ENCODE measurements at regions not wholly inside any gene's neighbourhood (a gene's known extent, or its start where the extent isn't known, plus 50 kb on each side); places are given as distances from the start of the nearest gene placed in this dataset.

DNA sequence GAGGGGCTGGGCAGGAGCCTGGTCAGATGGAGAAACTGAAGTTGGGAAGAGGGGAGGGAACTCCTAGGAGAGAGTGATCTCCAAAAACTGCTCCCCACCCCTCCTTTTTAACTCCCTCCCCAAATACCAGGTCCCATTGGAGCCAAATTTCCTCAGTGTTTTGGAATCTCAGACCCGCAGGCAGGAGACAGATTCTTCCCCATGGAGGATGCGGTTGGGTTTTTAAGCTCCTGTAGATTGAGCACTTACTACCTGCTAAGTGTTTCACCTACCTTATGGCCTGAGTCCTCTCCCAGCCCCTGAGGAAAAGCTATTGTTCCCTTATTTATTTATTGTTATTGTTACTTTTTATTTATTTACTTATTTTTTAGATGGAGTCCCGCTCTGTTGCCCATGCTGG lies 73.2 kb downstream of the CEBPB start:
- Histone ChIP-seq H3K9me3 (replicated peaks; ENCODE audit: control insufficient read depth, insufficient read depth, low read length) (no peaks in the 10 kb centered on the region), H3K4me2 (ENCODE audit: insufficient read depth, low read length) (no peak overlapping the region), H4K20me1 (replicated peaks; ENCODE audit: control insufficient read depth, extremely low read depth, insufficient read depth, low read length) (no peaks in the 10 kb centered on the region), H3K4me1 (ENCODE audit: control insufficient read depth, extremely low read depth, insufficient read depth, low read length) (no peaks in the 10 kb centered on the region), H3K27me3 (ENCODE audit: control insufficient read depth in 2 of 2, insufficient read depth in 2 of 2, low read length in 2 of 2) (peaks cover 0 to 2% of the 10 kb centered on the region in 2 experiments), H2AFZ (ENCODE audit: low read depth, low read length) (no peak overlapping the region), H3K27ac (ENCODE audit: insufficient read depth, low read depth, low read length) (no peak overlapping the region), H3K4me3 (replicated peaks in 1 of 3; ENCODE audit: insufficient read depth in 1 of 3, low read depth in 1 of 3, low read length in 3 of 3) (no peak overlapping the region), H3K79me2 (ENCODE audit: control insufficient read depth, insufficient read depth, low read length) (no peaks in the 10 kb centered on the region), H3K36me3 (ENCODE audit: control insufficient read depth in 2 of 2, extremely low read depth in 1 of 2, insufficient read depth in 2 of 2, low read length in 2 of 2) (no peaks in the 10 kb centered on the region), H3K9ac (replicated peaks; ENCODE audit: extremely low read depth, insufficient read depth, low read length) (no peak overlapping the region), H3K9me1 (replicated peaks; ENCODE audit: control insufficient read depth, extremely low read depth, insufficient read depth, low read length) (no peaks in the 10 kb centered on the region)
- dilution Hi-C loops (cut with MboI; ENCODE audit: extremely low pct_ligation_motif_present, low sequenced_read_pairs) (no loop called here), intact Hi-C loops (cut with micrococcal nuclease) (no loop called here)
- POLR2A ChIA-PET = no interaction called here
- DNase-seq (ENCODE audit: low read depth, low spot score) (no peak), FAIRE-seq (no peak)
- TF ChIP-seq POLR2AphosphoS5 (IDR thresholded peaks at IDR 0.05; ENCODE audit: insufficient read depth, low read depth, low read length) (no peak), FOS (IDR thresholded peaks at IDR 0.05; ENCODE audit: borderline replicate concordance, insufficient read depth, low read length) (no peak), POLR2A (IDR thresholded peaks at IDR 0.05; ENCODE audit: low read depth, low read length) (no peak), JUN (IDR thresholded peaks at IDR 0.05; ENCODE audit: borderline replicate concordance, insufficient read depth, insufficient read length, low read depth) (no peak), EZH2 (IDR thresholded peaks at IDR 0.05; ENCODE audit: borderline replicate concordance, low read depth, low read length, severe bottlenecking) (no peak), GATA2 (IDR thresholded peaks at IDR 0.05; ENCODE audit: insufficient read depth, insufficient read length, low read depth, low read length) (no peak), MYC (IDR thresholded peaks at IDR 0.05; ENCODE audit: low read depth, low read length) (no peak)
- TF ChIP-seq, protein P1, sequence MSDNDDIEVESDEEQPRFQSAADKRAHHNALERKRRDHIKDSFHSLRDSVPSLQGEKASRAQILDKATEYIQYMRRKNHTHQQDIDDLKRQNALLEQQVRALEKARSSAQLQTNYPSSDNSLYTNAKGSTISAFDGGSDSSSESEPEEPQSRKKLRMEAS (IDR thresholded peaks at IDR 0.05; ENCODE audit: insufficient read depth, insufficient read length) = no peak
- TF ChIP-seq, protein P2, sequence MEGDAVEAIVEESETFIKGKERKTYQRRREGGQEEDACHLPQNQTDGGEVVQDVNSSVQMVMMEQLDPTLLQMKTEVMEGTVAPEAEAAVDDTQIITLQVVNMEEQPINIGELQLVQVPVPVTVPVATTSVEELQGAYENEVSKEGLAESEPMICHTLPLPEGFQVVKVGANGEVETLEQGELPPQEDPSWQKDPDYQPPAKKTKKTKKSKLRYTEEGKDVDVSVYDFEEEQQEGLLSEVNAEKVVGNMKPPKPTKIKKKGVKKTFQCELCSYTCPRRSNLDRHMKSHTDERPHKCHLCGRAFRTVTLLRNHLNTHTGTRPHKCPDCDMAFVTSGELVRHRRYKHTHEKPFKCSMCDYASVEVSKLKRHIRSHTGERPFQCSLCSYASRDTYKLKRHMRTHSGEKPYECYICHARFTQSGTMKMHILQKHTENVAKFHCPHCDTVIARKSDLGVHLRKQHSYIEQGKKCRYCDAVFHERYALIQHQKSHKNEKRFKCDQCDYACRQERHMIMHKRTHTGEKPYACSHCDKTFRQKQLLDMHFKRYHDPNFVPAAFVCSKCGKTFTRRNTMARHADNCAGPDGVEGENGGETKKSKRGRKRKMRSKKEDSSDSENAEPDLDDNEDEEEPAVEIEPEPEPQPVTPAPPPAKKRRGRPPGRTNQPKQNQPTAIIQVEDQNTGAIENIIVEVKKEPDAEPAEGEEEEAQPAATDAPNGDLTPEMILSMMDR (IDR thresholded peaks at IDR 0.05; ENCODE audit: extremely low read depth in 1 of 2, insufficient read depth in 1 of 2, low read depth in 1 of 2, low read length in 2 of 2) = no peak
- CTCF ChIA-PET = interaction anchor here (1.3 kb wide), 1 partner anchor 22 kb away, joined by 4 read pairs; no protein-coding TSS in a partner anchor
- BruUV-seq (replicated peaks) = no TSS peak

All from endothelial cell of umbilical vein (primary cell).